NT2/D1 (cell line): ENCODE measurements at regions not wholly inside any gene's neighbourhood (a gene's known extent, or its start where the extent isn't known, plus 50 kb on each side); places are given as distances from the start of the nearest gene placed in this dataset.

Experiments
- DNase-seq: peaks from one replicate; pipeline ENCODE4 v3.0.0-alpha.2; 2011; ENCODE audit warnings: low read depth, low spot score
- H3K27me3 ChIP-seq: 2 replicates; pipeline ENCODE4 v1.6.0; 2011; ENCODE audit warnings: mild to moderate bottlenecking; ENCODE audit not compliant: insufficient read length, insufficient read depth
- H3K36me3 ChIP-seq: 2 replicates; pipeline ENCODE4 v1.6.1; 2011; ENCODE audit warnings: mild to moderate bottlenecking, low read length, mixed read lengths; ENCODE audit not compliant: insufficient read depth, insufficient read length
- H3K4me1 ChIP-seq: 2 replicates; pipeline ENCODE4 v1.5.1; 2011; ENCODE audit not compliant: insufficient read depth, insufficient read length
- H3K4me3 ChIP-seq: 2 replicates; pipeline ENCODE4 v1.5.1; 2011; ENCODE audit warnings: low read depth; ENCODE audit not compliant: insufficient read length
- H3K9ac ChIP-seq: 2 replicates; pipeline ENCODE4 v1.6.0; 2011; ENCODE audit warnings: low read depth; ENCODE audit not compliant: insufficient read length
- H3K9me3 ChIP-seq: 2 replicates; pipeline ENCODE4 v1.5.1; 2011; ENCODE audit warnings: mild to moderate bottlenecking, low read length; ENCODE audit not compliant: insufficient read depth
- SUZ12 ChIP-seq: IDR thresholded peaks from 2 replicates; pipeline ENCODE4 v1.6.1; 2011; ENCODE audit not compliant: insufficient read length, insufficient read depth; ENCODE audit errors: extremely low read depth
- YY1 ChIP-seq: IDR thresholded peaks from 2 replicates; pipeline ENCODE4 v1.6.1; 2011; ENCODE audit not compliant: insufficient read length, insufficient read depth
- ZNF274 ChIP-seq: IDR thresholded peaks from 2 replicates; pipeline ENCODE4 v1.6.1; 2011; ENCODE audit warnings: mild to moderate bottlenecking, low read depth, low read length

DNA sequence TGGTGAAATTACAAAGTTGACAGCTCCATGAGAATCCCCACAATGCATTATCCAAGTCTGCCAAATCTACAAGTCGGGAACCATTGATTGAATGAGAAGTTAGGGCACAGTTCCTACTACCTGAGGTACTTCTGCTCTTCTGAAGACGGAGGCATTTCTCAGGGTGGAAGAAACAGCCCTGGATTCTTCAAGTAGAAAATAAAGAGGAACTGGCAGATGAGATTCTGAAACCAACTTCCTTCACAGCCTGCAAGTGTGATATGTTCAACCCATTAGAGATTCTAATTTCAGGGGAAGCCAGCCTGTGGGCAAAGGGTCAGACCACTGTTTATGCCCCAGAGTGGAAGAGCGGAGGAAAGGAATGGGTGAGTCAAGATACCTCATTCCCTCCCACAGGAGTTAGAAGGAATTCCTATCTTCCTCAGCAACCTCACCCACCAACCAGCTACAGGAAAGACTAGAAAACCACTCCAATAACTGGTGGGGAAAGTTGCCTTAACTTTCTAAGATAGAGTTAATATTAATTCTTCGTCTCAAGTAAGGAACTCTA, 50.5 kb upstream of the BMPER start:
- no peak for DNase-seq

More for the DNA sequence above, 50.5 kb upstream of the BMPER start:
- TF ChIP-seq SUZ12 (no peak), ZNF274 (no peak), YY1 (no peak)
- H3K36me3 ChIP-seq: no peaks in the 10 kb centered on the region
- H3K4me3 ChIP-seq: no peak overlapping the region
- no peak overlapping the region for H3K9ac ChIP-seq
- H3K4me1 ChIP-seq: no peaks in the 10 kb centered on the region
- H3K27me3 ChIP-seq: no peaks in the 10 kb centered on the region
- H3K9me3 ChIP-seq: 0 out of 2 replicates have a peak, but pooled peaks cover 4% of the 10 kb centered on the region
